Mesenteric fat pad (tissue), 1 donor: ENCODE measurements at regions not wholly inside any gene's neighbourhood (a gene's known extent, or its start where the extent isn't known, plus 50 kb on each side); places are given as distances from the start of the nearest gene placed in this dataset.
"Not testable (repeated sequence)": the region's sequence is repeated elsewhere in the genome, so short reads cannot be mapped to it uniquely, and the experiment has no call there.

Experiments
- DNase-seq: peaks from one replicate; pipeline ENCODE4 v3.0.0-alpha.2; 2020; ENCODE audit warnings: low spot score
- donor health status: DM: yes; HTN: yes; CAD: no.

GRCh38 chr6:160804639-160805038 is 102.6 kb downstream of the PLG start:
- no peak for DNase-seq

DNA sequence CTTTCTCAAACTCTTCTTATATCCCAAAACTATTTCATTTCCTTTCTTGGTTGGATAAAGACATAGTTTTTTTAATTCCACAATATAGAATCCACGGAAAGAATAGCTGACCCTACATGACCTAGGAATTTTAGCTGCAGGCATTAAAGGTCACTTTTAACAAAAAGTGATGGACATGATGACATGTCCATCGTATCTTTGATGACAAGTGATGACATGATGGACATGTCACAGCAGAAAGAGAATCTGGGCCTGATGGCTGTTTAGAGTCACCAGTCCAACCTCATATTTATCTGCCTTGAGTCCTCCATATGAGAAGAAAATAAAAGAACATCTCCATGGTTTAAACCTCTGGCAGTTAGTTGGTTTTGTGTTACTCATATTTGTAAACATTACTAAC is 106.2 kb downstream of the PLG start:
- no peak for DNase-seq

GRCh38 chr6:160810238-160810637 is 108.2 kb downstream of the PLG start:
- no peak for DNase-seq

- no peak for DNase-seq
These were observed 110.1 kb downstream of the PLG start for GRCh38 chr6:160812097-160812496.

DNA sequence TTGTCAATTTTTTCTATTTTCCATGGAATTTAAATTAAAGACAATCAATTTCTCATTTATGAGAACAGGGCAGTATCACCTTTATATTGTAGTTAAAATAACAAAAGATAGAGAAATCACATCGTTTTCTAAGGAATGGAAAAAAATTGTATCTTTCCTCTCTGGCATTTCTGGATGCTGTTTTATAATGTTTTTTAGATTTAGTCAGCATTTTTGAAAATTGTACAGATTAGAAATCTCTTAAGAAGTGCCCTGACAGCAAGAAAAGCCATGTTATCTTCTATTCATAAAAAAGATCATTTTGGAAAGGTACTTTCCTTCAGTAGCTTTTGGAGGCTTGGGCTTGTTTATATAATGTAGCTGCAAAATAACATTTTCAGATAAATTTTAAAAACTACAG is 116.9 kb downstream of the PLG start:
- DNase-seq: no peak

- not testable (repeated sequence) for DNase-seq
These were observed 118.6 kb downstream of the PLG start for GRCh38 chr6:160820661-160821060.

GRCh38 chr6:160831739-160832138 is 129.7 kb downstream of the PLG start:
- no peak for DNase-seq

DNA sequence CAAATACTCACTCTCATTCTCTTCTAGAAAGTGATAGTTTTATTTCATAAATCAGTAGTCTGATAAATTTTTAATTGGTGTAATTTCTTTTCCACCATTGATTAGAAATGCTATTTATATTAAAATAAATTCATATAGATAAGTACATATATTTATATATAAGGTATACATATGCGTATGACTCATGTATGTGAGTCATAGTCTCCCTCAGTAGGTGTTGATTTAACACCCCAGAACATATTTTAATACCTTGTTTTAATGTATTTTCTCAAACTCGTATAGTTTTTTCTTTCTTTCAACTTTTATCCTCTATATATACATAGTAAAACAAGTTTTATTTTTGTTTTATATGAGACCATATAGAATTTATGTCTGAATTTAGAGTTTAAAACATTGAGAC is 130.4 kb downstream of the PLG start:
- DNase-seq: no peak

- DNase-seq: no peak
These were observed 135.1 kb downstream of the PLG start for GRCh38 chr6:160837146-160837545.

- DNase-seq: no peak
These were observed 140.5 kb upstream of the MAP3K4 start for GRCh38 chr6:160851031-160851430.

GRCh38 chr6:160853946-160854345 is 137.6 kb upstream of the MAP3K4 start:
- no peak for DNase-seq

- no peak for DNase-seq
These were observed 132.7 kb upstream of the MAP3K4 start for GRCh38 chr6:160858886-160859285.

DNA sequence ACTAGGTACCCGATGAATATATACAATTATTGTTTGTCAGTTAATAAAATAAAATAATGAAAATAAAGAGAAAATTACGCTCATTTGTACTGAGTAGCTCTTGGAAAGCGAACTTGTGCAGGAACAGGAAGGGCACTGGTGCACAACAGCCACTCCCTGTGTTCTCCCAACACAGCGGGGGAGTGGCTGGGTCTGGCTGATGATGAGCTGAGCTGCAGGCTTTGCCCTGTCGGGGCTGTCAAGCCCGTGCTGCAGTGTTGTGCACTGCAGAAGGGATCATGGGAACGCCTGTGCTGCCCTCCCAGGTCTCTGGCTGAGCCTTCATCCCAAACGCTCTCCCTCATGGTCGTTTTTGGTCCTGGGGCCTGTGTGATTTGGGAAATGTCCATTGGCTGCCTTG is 131.7 kb upstream of the MAP3K4 start:
- DNase-seq: no peak

- DNase-seq: no peak
These were observed 129.7 kb upstream of the MAP3K4 start for GRCh38 chr6:160861824-160862223.

GRCh38 chr6:160863782-160864181 is 127.8 kb upstream of the MAP3K4 start:
- no peak for DNase-seq

- DNase-seq: no peak
These were observed 120.2 kb upstream of the MAP3K4 start for GRCh38 chr6:160871320-160871719.

- DNase-seq: no peak
These were observed 110.3 kb upstream of the MAP3K4 start for GRCh38 chr6:160881148-160881808.

GRCh38 chr6:160882006-160882405 is 109.6 kb upstream of the MAP3K4 start:
- no peak for DNase-seq

DNA sequence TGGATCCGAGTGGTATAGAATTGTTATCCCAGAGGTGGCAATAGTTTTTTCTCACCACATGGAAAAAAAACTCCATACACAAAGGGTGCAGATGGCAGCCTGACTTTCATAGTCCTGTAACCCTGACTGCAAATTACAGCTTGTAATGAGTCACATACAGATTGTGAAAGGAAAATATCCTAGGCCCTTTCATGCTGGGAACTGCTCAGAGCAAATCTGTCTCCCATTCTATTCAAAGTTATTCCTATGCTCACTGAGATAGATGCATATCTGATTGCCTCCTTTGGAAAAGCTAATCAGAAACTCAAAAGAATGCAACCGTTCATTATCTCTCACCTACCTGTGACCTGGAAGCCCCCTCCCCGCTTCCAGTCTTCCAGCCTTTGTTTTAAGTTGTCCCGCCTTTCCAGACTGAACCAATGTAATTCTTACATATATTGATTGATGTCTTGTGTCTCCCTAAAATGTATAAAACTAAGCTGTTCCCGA is 108.7 kb upstream of the MAP3K4 start:
- no peak for DNase-seq

GRCh38 chr6:160883560-160883959 is 108.0 kb upstream of the MAP3K4 start:
- DNase-seq: no peak

GRCh38 chr6:160883999-160884398 is 107.6 kb upstream of the MAP3K4 start:
- DNase-seq: no peak

DNA sequence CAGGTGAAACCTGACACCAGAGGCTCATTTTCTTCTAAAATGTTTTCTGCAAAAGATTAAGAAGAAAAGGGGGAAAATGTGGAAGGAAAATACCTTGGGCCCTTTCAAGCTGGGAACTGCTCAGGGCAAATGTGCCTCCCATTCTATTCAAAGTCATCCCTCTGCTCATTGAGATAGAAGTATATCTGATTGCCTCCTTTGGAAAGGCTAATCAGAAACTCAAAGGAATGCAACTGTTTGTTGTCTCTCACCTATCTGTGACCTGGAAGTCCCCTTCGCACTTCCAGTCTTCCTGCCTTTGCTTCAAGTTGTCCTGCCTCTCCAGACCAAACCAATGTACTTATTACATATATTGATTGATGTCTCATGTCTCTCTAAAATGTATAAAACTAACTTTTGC is 102.4 kb upstream of the MAP3K4 start:
- DNase-seq: not testable (repeated sequence)

DNA sequence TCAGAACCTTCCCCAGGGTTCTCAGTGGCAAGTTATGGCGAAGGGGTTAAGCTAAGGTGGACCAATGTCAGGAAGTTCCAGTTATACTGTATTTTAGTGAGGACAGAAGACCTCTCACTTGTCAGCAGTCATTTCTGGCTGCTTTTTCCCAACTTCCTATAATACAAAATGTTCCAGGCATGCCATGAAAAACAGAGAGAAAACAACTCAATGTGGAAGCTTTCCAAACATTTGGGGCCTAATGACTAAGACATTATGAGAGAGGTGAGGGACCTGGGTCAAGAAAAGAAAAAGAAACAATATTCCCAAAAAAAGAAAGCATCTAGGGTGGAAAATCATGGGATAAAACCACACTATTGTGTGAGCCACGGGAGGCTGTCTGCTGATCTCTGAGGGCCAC is 99.9 kb upstream of the MAP3K4 start:
- no peak for DNase-seq

DNA sequence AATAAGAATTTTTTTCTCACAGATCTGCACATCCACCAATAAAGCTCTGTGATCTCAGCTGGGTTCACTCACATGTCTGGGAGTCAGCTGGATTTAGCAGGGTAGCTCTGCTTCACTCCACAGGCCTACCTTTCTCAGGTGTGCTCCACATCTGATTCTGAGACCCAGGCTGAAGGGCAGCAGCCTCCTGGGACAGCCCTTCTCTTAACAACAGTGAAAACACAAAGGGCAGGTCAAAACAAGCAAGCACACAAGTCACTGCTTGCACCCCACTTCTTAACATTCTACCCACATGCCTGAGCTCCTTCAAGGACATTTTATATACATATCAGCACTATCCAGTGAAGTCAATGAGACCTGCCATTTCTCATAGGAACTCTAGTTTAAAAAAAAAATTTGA is 96.0 kb upstream of the MAP3K4 start:
- DNase-seq: no peak
